ENCODE measurements at regions not wholly inside any gene's neighbourhood (a gene's known extent, or its start where the extent isn't known, plus 50 kb on each side); places are given as distances from the start of the nearest gene placed in this dataset.

DNA sequence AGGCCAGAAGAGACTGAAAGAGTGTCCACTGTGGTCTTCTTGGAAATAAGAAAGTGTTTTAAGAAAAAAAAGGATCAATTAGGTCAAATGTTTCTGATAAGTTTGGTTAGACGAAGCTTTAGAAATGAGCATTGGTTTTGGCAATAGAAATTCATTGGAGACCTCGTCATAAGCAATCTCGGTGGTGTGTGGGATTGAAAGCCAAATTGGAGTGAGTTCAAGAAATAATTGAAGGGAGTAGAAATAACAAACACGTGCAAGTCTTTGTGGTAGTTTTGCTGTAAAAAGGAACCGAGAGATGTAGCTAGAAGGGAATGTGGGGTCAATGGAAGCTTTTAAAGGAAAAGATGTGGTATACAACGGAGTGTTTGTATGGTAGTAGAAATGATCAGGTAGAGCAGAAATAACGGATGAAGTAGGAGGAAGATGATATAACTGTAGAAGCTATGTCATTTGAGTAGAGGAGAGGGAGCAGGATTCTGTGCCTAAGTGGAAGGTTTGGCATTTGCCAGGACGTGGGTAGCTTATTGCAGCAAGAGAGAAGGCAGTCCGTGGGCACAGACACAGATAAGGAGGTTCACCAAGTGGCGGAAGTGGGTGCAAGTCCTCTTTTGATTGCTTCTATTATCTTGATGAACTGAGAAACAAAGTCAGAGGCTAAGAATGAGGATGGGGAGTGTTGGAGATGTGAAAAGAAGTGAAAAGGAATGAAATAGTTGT is 146.2 kb downstream of the DACT1 start:
- no peak for TF ChIP-seq POLR2A (IDR thresholded peaks at IDR 0.05)
- TF ChIP-seq, protein P1, sequence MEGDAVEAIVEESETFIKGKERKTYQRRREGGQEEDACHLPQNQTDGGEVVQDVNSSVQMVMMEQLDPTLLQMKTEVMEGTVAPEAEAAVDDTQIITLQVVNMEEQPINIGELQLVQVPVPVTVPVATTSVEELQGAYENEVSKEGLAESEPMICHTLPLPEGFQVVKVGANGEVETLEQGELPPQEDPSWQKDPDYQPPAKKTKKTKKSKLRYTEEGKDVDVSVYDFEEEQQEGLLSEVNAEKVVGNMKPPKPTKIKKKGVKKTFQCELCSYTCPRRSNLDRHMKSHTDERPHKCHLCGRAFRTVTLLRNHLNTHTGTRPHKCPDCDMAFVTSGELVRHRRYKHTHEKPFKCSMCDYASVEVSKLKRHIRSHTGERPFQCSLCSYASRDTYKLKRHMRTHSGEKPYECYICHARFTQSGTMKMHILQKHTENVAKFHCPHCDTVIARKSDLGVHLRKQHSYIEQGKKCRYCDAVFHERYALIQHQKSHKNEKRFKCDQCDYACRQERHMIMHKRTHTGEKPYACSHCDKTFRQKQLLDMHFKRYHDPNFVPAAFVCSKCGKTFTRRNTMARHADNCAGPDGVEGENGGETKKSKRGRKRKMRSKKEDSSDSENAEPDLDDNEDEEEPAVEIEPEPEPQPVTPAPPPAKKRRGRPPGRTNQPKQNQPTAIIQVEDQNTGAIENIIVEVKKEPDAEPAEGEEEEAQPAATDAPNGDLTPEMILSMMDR (IDR thresholded peaks at IDR 0.05): no peak
